ENCODE measurements at regions not wholly inside any gene's neighbourhood (a gene's known extent, or its start where the extent isn't known, plus 50 kb on each side); places are given as distances from the start of the nearest gene placed in this dataset.
"Not testable (repeated sequence)": the region's sequence is repeated elsewhere in the genome, so short reads cannot be mapped to it uniquely, and the experiment has no call there.

GRCh38 chr3:71983694-71984093 is 198.7 kb upstream of the PROK2 start:
- TF ChIP-seq CTCF (IDR thresholded peaks at IDR 0.05; ENCODE audit: borderline replicate concordance, insufficient read depth, low read depth, low read length), result no peak
- H3K4me3 ChIP-seq (ENCODE audit: low read depth, low read length), result no peak overlapping the region

GRCh38 chr3:71982506-71983258 is 197.7 kb upstream of the PROK2 start:
- H3K4me3 ChIP-seq (ENCODE audit: low read depth, low read length), result not testable (repeated sequence)

- no peak for TF ChIP-seq CTCF (IDR thresholded peaks at IDR 0.05; ENCODE audit: borderline replicate concordance, insufficient read depth, low read depth, low read length)
- H3K4me3 ChIP-seq (ENCODE audit: low read depth, low read length), result no peak overlapping the region
Observed at GRCh38 chr3:71979175-71979574, 194.2 kb upstream of the PROK2 start.

GRCh38 chr3:71978150-71978721 is 193.3 kb upstream of the PROK2 start:
- no peak for TF ChIP-seq CTCF (IDR thresholded peaks at IDR 0.05; ENCODE audit: borderline replicate concordance, insufficient read depth, low read depth, low read length)
- peak overlapping the region; percentile 5 for H3K4me3 ChIP-seq (ENCODE audit: low read depth, low read length)

GRCh38 chr3:71977525-71977924 is 192.6 kb upstream of the PROK2 start:
- no peak overlapping the region for H3K4me3 ChIP-seq (ENCODE audit: low read depth, low read length)
- TF ChIP-seq CTCF (IDR thresholded peaks at IDR 0.05; ENCODE audit: borderline replicate concordance, insufficient read depth, low read depth, low read length), result no peak

GRCh38 chr3:71975573-71975972 is 190.6 kb upstream of the PROK2 start:
- no peak for TF ChIP-seq CTCF (IDR thresholded peaks at IDR 0.05; ENCODE audit: borderline replicate concordance, insufficient read depth, low read depth, low read length)
- H3K4me3 ChIP-seq (ENCODE audit: low read depth, low read length), result no peak overlapping the region

- no peak overlapping the region for H3K4me3 ChIP-seq (ENCODE audit: low read depth, low read length)
- TF ChIP-seq CTCF (IDR thresholded peaks at IDR 0.05; ENCODE audit: borderline replicate concordance, insufficient read depth, low read depth, low read length), result no peak
Observed at GRCh38 chr3:71974786-71975185, 189.8 kb upstream of the PROK2 start.

Measured in GM12875 (cell line).